H9 (cell line): ENCODE measurements at regions not wholly inside any gene's neighbourhood (a gene's known extent, or its start where the extent isn't known, plus 50 kb on each side); places are given as distances from the start of the nearest gene placed in this dataset.

Source experiments
- DNase-seq: peaks from one replicate; pipeline ENCODE4 v3.0.0-alpha.2; 2017
- H2AFZ ChIP-seq: one replicate; pipeline ENCODE4 v1.6.1; 2013; ENCODE audit warnings: mild to moderate bottlenecking, low read length, control low read depth, moderate library complexity
- H2AK5ac ChIP-seq: 2 replicates; pipeline ENCODE4 v1.6.1; 2013; ENCODE audit warnings: low read length, control low read depth, mixed read lengths; ENCODE audit not compliant: insufficient read length
- H2BK120ac ChIP-seq: one replicate; pipeline ENCODE4 v1.6.1; 2013; ENCODE audit warnings: low read depth, mild to moderate bottlenecking, low read length, control low read depth, inconsistent platforms; ENCODE audit not compliant: poor library complexity, severe bottlenecking
- H2BK12ac ChIP-seq: 2 replicates; pipeline ENCODE4 v1.6.1; 2013; ENCODE audit warnings: low read length, control low read depth, mixed read lengths, low read depth; ENCODE audit not compliant: insufficient read length
- H2BK15ac ChIP-seq: 2 replicates; pipeline ENCODE4 v1.6.1; 2013; ENCODE audit warnings: low read depth, low read length, control low read depth
- H2BK20ac ChIP-seq: one replicate; pipeline ENCODE4 v1.6.1; 2013; ENCODE audit warnings: low read depth, mild to moderate bottlenecking, low read length, control low read depth, inconsistent platforms; ENCODE audit not compliant: poor library complexity, severe bottlenecking
- H2BK5ac ChIP-seq: 2 replicates; pipeline ENCODE4 v1.6.1; 2013; ENCODE audit warnings: low read length, control low read depth, mixed read lengths; ENCODE audit not compliant: insufficient read length
- H3K14ac ChIP-seq: 2 replicates; pipeline ENCODE4 v1.6.1; 2013; ENCODE audit warnings: low read length, control low read depth; ENCODE audit not compliant: insufficient read depth
- H3K18ac ChIP-seq: 2 replicates; pipeline ENCODE4 v1.6.1; 2013; ENCODE audit warnings: low read depth, mild to moderate bottlenecking, mixed read lengths, low read length, control low read depth; ENCODE audit not compliant: insufficient read length
- H3K23ac ChIP-seq: 2 replicates; pipeline ENCODE4 v1.6.1; 2013; ENCODE audit warnings: low read length, control low read depth, mixed read lengths, low read depth; ENCODE audit not compliant: insufficient read length
- H3K23me2 ChIP-seq: 2 replicates; pipeline ENCODE4 v1.6.1; 2013; ENCODE audit warnings: low read depth, mild to moderate bottlenecking, mixed read lengths, low read length, control low read depth; ENCODE audit not compliant: insufficient read length, poor library complexity, severe bottlenecking
- H3K27ac ChIP-seq: 2 replicates; pipeline ENCODE4 v1.5.1; 2013; ENCODE audit warnings: low read length, control low read depth, mixed read lengths, low read depth; ENCODE audit not compliant: insufficient read length
- H3K27me3 ChIP-seq: 2 replicates; pipeline ENCODE4 v1.6.1; 2013; ENCODE audit warnings: low read length, control low read depth, inconsistent platforms; ENCODE audit not compliant: insufficient read depth
- H3K4ac ChIP-seq: 2 replicates; pipeline ENCODE4 v1.6.1; 2013; ENCODE audit warnings: low read depth, mild to moderate bottlenecking, control low read depth, inconsistent platforms, low read length, moderate library complexity
- H3K4me1 ChIP-seq: 2 replicates; pipeline ENCODE4 v1.6.1; 2013; ENCODE audit warnings: low read length, control low read depth, inconsistent platforms; ENCODE audit not compliant: insufficient read depth
- H3K4me2 ChIP-seq: 2 replicates; pipeline ENCODE4 v1.6.1; 2013; ENCODE audit warnings: low read length, control low read depth, mixed read lengths; ENCODE audit not compliant: insufficient read length, insufficient read depth
- H3K56ac ChIP-seq: 2 replicates; pipeline ENCODE4 v1.6.1; 2013; ENCODE audit warnings: low read depth, mild to moderate bottlenecking, mixed read lengths, low read length, control low read depth; ENCODE audit not compliant: insufficient read length
- H3K79me1 ChIP-seq: 2 replicates; pipeline ENCODE4 v1.6.1; 2013; ENCODE audit warnings: low read depth, mild to moderate bottlenecking, moderate library complexity, low read length, control low read depth, inconsistent platforms; ENCODE audit not compliant: insufficient read depth, poor library complexity, severe bottlenecking
- H3K79me2 ChIP-seq: 2 replicates; pipeline ENCODE4 v1.6.1; 2013; ENCODE audit warnings: low read length, control low read depth, inconsistent platforms; ENCODE audit not compliant: insufficient read depth
- H3K9ac ChIP-seq: 2 replicates; pipeline ENCODE4 v1.6.1; 2013; ENCODE audit warnings: low read length, control low read depth, mixed read lengths; ENCODE audit not compliant: insufficient read length; ENCODE audit errors: extremely low read depth
- H3K9me3 ChIP-seq: one replicate; pipeline ENCODE4 v1.6.1; 2013; ENCODE audit warnings: low read depth, low read length, inconsistent platforms; ENCODE audit not compliant: control insufficient read depth
- H3T11ph ChIP-seq: one replicate; pipeline ENCODE4 v1.6.1; 2013; ENCODE audit warnings: mild to moderate bottlenecking, low read length, control low read depth, inconsistent platforms
- H4K20me1 ChIP-seq: one replicate; pipeline ENCODE4 v1.6.1; 2013; ENCODE audit not compliant: control insufficient read depth, insufficient read length, insufficient read depth
- H4K5ac ChIP-seq: 2 replicates; pipeline ENCODE4 v1.6.1; 2013; ENCODE audit warnings: low read depth, mild to moderate bottlenecking, mixed read lengths, low read length, control low read depth; ENCODE audit not compliant: insufficient read length
- H4K8ac ChIP-seq: replicated peaks from 2 replicates; pipeline ENCODE4 v1.6.1; 2013; ENCODE audit warnings: low read length, control low read depth, mixed read lengths, low read depth; ENCODE audit not compliant: insufficient read length
- H4K91ac ChIP-seq: 2 replicates; pipeline ENCODE4 v1.6.1; 2013; ENCODE audit warnings: low read depth, mild to moderate bottlenecking, moderate library complexity, mixed read lengths, low read length, control low read depth; ENCODE audit not compliant: insufficient read length
- H3K27ac Mint-ChIP-seq, 3 experiments: 2 replicates in 2 of 3; 3 replicates in 1 of 3; pipeline ENCODE4 v1.8.0; 2020 to 2021; ENCODE audit warnings: mixed read lengths in 3 of 3, mild to moderate bottlenecking in 1 of 3, moderate library complexity in 1 of 3
- H3K27me3 Mint-ChIP-seq: 2 replicates; pipeline ENCODE4 v1.8.0; 2021; ENCODE audit warnings: low read depth, mild to moderate bottlenecking, moderate library complexity, mixed read lengths
- H3K36me3 Mint-ChIP-seq, 3 experiments: 2 replicates in 2 of 3; 3 replicates in 1 of 3; pipeline ENCODE4 v1.8.0; 2020 to 2021; ENCODE audit warnings: low read depth in 3 of 3, mixed read lengths in 3 of 3; ENCODE audit not compliant: insufficient read depth in 1 of 3
- H3K4me1 Mint-ChIP-seq, 2 experiments: 2 replicates each; pipeline ENCODE4 v1.8.0; 2020; ENCODE audit warnings: mixed read lengths in 2 of 2
- H3K4me3 Mint-ChIP-seq, 2 experiments: 2 replicates in 1 of 2; 3 replicates in 1 of 2; pipeline ENCODE4 v1.8.0; 2020 to 2021; ENCODE audit warnings: mild to moderate bottlenecking in 2 of 2, mixed read lengths in 2 of 2, moderate library complexity in 1 of 2
- H3K9me3 Mint-ChIP-seq, 2 experiments: 2 replicates in 1 of 2; 3 replicates in 1 of 2; pipeline ENCODE4 v1.8.0; 2020; ENCODE audit warnings: mild to moderate bottlenecking in 2 of 2, mixed read lengths in 2 of 2, moderate library complexity in 1 of 2
- WGBS: extraction: QIAGEN DNeasy Blood & Tissue Kit; methylation state at CpG from one replicate; pipeline ENCODE4 v1.1.7; 2013; ENCODE audit warnings: missing lambda C conversion rate, low lambda C conversion rate, mixed read lengths; ENCODE audit not compliant: insufficient read length; ENCODE audit errors: extremely low coverage; 5-methylcytosine and 5-hydroxymethylcytosine counted together
- TF ChIP-seq, protein P1 (sequence below): fragments of 200-600 bp; sonication (generic); conservative IDR thresholded peaks from 3 replicates; pipeline ENCODE4 v1.8.0; 2021; ENCODE audit warnings: antibody characterized with exemption, mild to moderate bottlenecking

- Histone ChIP-seq H3K18ac (no peak overlapping the region), H3K79me2 (no peaks in the 10 kb centered on the region), H4K5ac (no peak overlapping the region), H3K56ac (no peak overlapping the region), H3K27me3 (no peaks in the 10 kb centered on the region), H4K20me1 (no peaks in the 10 kb centered on the region), H2BK20ac (no peak overlapping the region), H2AFZ (no peak overlapping the region), H2BK120ac (no peak overlapping the region), H4K91ac (no peak overlapping the region), H2BK15ac (no peak overlapping the region), H2AK5ac (no peak overlapping the region), H3K23ac (no peak overlapping the region), H3K4me2 (no peak overlapping the region), H3K27ac (no peak overlapping the region), H3K9me3 (no peaks in the 10 kb centered on the region), H4K8ac (no peak overlapping the region), H3K4me1 (no peaks in the 10 kb centered on the region), H3K23me2 (no peaks in the 10 kb centered on the region), H2BK5ac (no peak overlapping the region), H3T11ph (no peak overlapping the region), H3K79me1 (no peaks in the 10 kb centered on the region), H3K14ac (no peak overlapping the region), H2BK12ac (no peak overlapping the region), H3K4ac (no peak overlapping the region), H3K9ac (no peak overlapping the region)
- Mint-ChIP-seq H3K36me3 (no peaks in the 10 kb centered on the region), H3K4me1 (no peaks in the 10 kb centered on the region), H3K4me3 (no peak overlapping the region), H3K27me3 (no peaks in the 10 kb centered on the region), H3K27ac (no peak overlapping the region), H3K9me3 (no peaks in the 10 kb centered on the region; a peak in 1 of 5 replicates)
- no CpG with 5 or more reads among the region's 3 CpGs for WGBS
- TF ChIP-seq, protein P1, sequence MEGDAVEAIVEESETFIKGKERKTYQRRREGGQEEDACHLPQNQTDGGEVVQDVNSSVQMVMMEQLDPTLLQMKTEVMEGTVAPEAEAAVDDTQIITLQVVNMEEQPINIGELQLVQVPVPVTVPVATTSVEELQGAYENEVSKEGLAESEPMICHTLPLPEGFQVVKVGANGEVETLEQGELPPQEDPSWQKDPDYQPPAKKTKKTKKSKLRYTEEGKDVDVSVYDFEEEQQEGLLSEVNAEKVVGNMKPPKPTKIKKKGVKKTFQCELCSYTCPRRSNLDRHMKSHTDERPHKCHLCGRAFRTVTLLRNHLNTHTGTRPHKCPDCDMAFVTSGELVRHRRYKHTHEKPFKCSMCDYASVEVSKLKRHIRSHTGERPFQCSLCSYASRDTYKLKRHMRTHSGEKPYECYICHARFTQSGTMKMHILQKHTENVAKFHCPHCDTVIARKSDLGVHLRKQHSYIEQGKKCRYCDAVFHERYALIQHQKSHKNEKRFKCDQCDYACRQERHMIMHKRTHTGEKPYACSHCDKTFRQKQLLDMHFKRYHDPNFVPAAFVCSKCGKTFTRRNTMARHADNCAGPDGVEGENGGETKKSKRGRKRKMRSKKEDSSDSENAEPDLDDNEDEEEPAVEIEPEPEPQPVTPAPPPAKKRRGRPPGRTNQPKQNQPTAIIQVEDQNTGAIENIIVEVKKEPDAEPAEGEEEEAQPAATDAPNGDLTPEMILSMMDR = no peak
- DNase-seq = no peak
Measured at GRCh38 chr1:195243492-195243891, 1364.7 kb downstream of the KCNT2 start.
